Tongue (tissue), 1 donor: ENCODE measurements at regions not wholly inside any gene's neighbourhood (a gene's known extent, or its start where the extent isn't known, plus 50 kb on each side); places are given as distances from the start of the nearest gene placed in this dataset.
A peak's percentile ranks its signal among the peaks of the same experiment; 100 is the strongest.

Experiments used
- DNase-seq: peaks from one replicate; pipeline ENCODE4 v3.0.0-alpha.2; 2015

- DNase-seq, result no peak
Measured at GRCh38 chr18:43213816-43214215, 63.5 kb downstream of the SYT4 start.

- DNase-seq, result peak; percentile 3
Measured at GRCh38 chr18:43211059-43211458, 66.2 kb downstream of the SYT4 start.

- DNase-seq, result no peak
Measured at GRCh38 chr18:43195421-43195820, 79.9 kb upstream of the RIT2 start.

- no peak for DNase-seq
Measured at GRCh38 chr18:43193336-43193735, 77.9 kb upstream of the RIT2 start.

- no peak for DNase-seq
Measured at GRCh38 chr18:43192408-43192807, 76.9 kb upstream of the RIT2 start.

GRCh38 chr18:43181711-43182110 is 66.2 kb upstream of the RIT2 start:
- DNase-seq, result no peak

GRCh38 chr18:43180814-43181213 is 65.3 kb upstream of the RIT2 start:
- DNase-seq, result no peak

- no peak for DNase-seq
Measured at GRCh38 chr18:43175257-43175656, 59.8 kb upstream of the RIT2 start.

- no peak for DNase-seq
Measured at GRCh38 chr18:43170586-43170985, 55.1 kb upstream of the RIT2 start.
